Esophagus muscularis mucosa (tissue), 4 donors: ENCODE measurements at regions not wholly inside any gene's neighbourhood (a gene's known extent, or its start where the extent isn't known, plus 50 kb on each side); places are given as distances from the start of the nearest gene placed in this dataset.

Experiments
- CTCF ChIP-seq, 3 experiments: fragments of 200-600 bp in 2 of 3; fragments of 450-650 bp in 1 of 3; sonication (generic) in 2 of 3; IDR thresholded peaks; one replicate each; pipeline ENCODE4 v1.5.1; 2017 to 2019; ENCODE audit warnings: antibody characterized with exemption in 3 of 3, mild to moderate bottlenecking in 2 of 3, moderate library complexity in 1 of 3
- EP300 ChIP-seq: sonication (generic); formaldehyde crosslinking; IDR thresholded peaks from one replicate; pipeline ENCODE4 v1.6.1; 2017; ENCODE audit warnings: antibody characterized with exemption
- POLR2AphosphoS5 ChIP-seq, 2 donors: sonication (generic); formaldehyde crosslinking; IDR thresholded peaks; one replicate each; pipeline ENCODE4 v1.6.1; 2017; ENCODE audit warnings: antibody characterized with exemption in 2 of 2

GRCh38 chr2:136437461-136437860 lies 319.5 kb upstream of the CXCR4 start:
- TF ChIP-seq CTCF (IDR thresholded peaks at IDR 0.05) (no peak), POLR2AphosphoS5 (IDR thresholded peaks at IDR 0.05) (no peak), EP300 (no peak)
